ENCODE measurements at regions not wholly inside any gene's neighbourhood (a gene's known extent, or its start where the extent isn't known, plus 50 kb on each side); places are given as distances from the start of the nearest gene placed in this dataset.
A peak's percentile ranks its signal among the peaks of the same experiment; 100 is the strongest.

- Histone ChIP-seq H3K4me1 (no peaks in the 10 kb centered on the region), H3K27ac (replicated peaks in 1 of 4) (no peak overlapping the region), H3K4me3 (no peak overlapping the region), H3K36me3 (no peaks in the 10 kb centered on the region), H3K27me3 (no peaks in the 10 kb centered on the region), H3K9me3 (no peaks in the 10 kb centered on the region)
- 94% methylated on average over 2 of the region's 2 CpGs for WGBS
- intact Hi-C loops (cut with DNase I), result no loop called here
- TF ChIP-seq POLR2A (IDR thresholded peaks at IDR 0.05; ENCODE audit: low read depth) (no peak), EP300 (IDR thresholded peaks at IDR 0.05) (no peak), CTCF (IDR thresholded peaks at IDR 0.05) (no peak), POLR2AphosphoS5 (IDR thresholded peaks at IDR 0.05) (no peak)
- DNase-seq (ENCODE audit: extremely low spot score), result no peak
Observed at GRCh38 chr9:81137976-81138568, 551.3 kb downstream of the TLE1 start.

GRCh38 chr9:81132796-81133195, 556.6 kb downstream of the TLE1 start:
- peak; percentile 62 for DNase-seq (ENCODE audit: extremely low spot score)
- Histone ChIP-seq H3K9me3 (no peaks in the 10 kb centered on the region), H3K27me3 (no peaks in the 10 kb centered on the region), H3K4me1 (peaks cover 0 to 3% (median 0%) of the 10 kb centered on the region in 4 donors), H3K27ac (replicated peaks in 1 of 4) (no peak overlapping the region), H3K4me3 (no peak overlapping the region), H3K36me3 (no peaks in the 10 kb centered on the region)
- 96% methylated on average over 1 of the region's 1 CpG for WGBS
- intact Hi-C loops (cut with DNase I), result no loop called here
- TF ChIP-seq EP300 (IDR thresholded peaks at IDR 0.05) (no peak), POLR2A (IDR thresholded peaks at IDR 0.05; ENCODE audit: low read depth) (no peak), POLR2AphosphoS5 (IDR thresholded peaks at IDR 0.05) (no peak), CTCF (IDR thresholded peaks at IDR 0.05) (no peak)

- peaks cover 0 to 3% (median 0%) of the 10 kb centered on the region in 4 donors for H3K4me1 ChIP-seq
- no peak overlapping the region for H3K27ac ChIP-seq (replicated peaks in 1 of 4)
- H3K4me3 ChIP-seq, result no peak overlapping the region
- no peak for TF ChIP-seq CTCF (IDR thresholded peaks at IDR 0.05)
- no peak for TF ChIP-seq EP300 (IDR thresholded peaks at IDR 0.05)
- TF ChIP-seq POLR2AphosphoS5 (IDR thresholded peaks at IDR 0.05), result no peak
- no peak for TF ChIP-seq POLR2A (IDR thresholded peaks at IDR 0.05; ENCODE audit: low read depth)
- no peaks in the 10 kb centered on the region for H3K9me3 ChIP-seq
- WGBS, result 72% methylated on average over 2 of the region's 2 CpGs
- H3K27me3 ChIP-seq, result no peaks in the 10 kb centered on the region
- H3K36me3 ChIP-seq, result no peaks in the 10 kb centered on the region
- DNase-seq (ENCODE audit: extremely low spot score), result no peak
- intact Hi-C loops (cut with DNase I), result no loop called here
Observed at GRCh38 chr9:81132318-81132717, 557.0 kb downstream of the TLE1 start.

GRCh38 chr9:81128701-81129100, 560.6 kb downstream of the TLE1 start:
- intact Hi-C loops (cut with DNase I), result no loop called here
- Histone ChIP-seq H3K27ac (replicated peaks in 1 of 4) (no peak overlapping the region), H3K4me3 (no peak overlapping the region), H3K4me1 (peaks cover 0 to 3% (median 0%) of the 10 kb centered on the region in 4 donors), H3K27me3 (no peaks in the 10 kb centered on the region), H3K9me3 (no peaks in the 10 kb centered on the region), H3K36me3 (no peaks in the 10 kb centered on the region)
- peak; percentile 24 for DNase-seq (ENCODE audit: extremely low spot score)
- TF ChIP-seq EP300 (IDR thresholded peaks at IDR 0.05) (no peak), POLR2AphosphoS5 (IDR thresholded peaks at IDR 0.05) (no peak), CTCF (IDR thresholded peaks at IDR 0.05) (no peak), POLR2A (IDR thresholded peaks at IDR 0.05; ENCODE audit: low read depth) (no peak)
- 60% methylated on average over 6 of the region's 6 CpGs for WGBS
